ENCODE measurements at regions not wholly inside any gene's neighbourhood (a gene's known extent, or its start where the extent isn't known, plus 50 kb on each side); places are given as distances from the start of the nearest gene placed in this dataset.

DNA sequence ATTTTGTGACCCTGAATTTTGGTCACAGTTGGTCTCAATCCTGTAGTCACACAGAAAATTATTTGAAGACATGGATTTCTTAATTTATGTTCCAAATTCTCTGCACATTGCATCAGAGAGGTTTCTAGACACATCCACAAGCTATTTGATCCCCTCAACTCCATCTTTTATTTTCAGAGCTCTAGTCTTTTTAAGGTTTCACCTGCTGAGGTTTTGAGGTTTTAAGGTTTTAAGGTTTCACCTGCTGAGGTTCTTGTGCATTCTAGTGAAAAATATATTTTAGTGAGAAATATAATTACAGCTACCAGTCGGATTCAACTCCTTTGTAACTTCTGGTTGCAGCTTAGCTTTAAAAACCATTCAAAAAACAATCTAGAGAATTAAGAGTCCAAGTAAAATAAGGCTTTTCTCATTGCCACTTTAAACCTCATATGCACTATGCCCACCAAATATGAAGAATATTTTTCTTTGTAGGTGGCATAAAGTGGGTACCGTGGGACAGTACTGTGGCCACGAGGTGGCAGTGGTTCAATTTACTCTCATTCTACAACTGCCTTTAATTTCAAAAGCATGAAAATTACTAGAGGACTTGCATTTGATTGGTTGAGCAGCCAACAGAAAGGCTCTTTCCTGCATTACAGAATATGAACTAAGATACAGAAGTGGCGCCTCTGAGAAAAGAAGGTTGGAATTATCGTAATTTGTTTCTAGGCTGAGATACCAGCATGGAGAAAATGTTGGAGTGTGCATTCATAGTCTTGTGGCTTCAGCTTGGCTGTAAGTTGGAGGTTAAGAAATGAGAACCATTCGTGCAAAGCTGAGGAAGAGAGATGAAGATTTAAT is 366.5 kb upstream of the OR4E1 start:
- H3K4me3 ChIP-seq (ENCODE audit: low read length) = no peak overlapping the region
- no peak for DNase-seq (ENCODE audit: low read depth)
- TF ChIP-seq, protein P1, sequence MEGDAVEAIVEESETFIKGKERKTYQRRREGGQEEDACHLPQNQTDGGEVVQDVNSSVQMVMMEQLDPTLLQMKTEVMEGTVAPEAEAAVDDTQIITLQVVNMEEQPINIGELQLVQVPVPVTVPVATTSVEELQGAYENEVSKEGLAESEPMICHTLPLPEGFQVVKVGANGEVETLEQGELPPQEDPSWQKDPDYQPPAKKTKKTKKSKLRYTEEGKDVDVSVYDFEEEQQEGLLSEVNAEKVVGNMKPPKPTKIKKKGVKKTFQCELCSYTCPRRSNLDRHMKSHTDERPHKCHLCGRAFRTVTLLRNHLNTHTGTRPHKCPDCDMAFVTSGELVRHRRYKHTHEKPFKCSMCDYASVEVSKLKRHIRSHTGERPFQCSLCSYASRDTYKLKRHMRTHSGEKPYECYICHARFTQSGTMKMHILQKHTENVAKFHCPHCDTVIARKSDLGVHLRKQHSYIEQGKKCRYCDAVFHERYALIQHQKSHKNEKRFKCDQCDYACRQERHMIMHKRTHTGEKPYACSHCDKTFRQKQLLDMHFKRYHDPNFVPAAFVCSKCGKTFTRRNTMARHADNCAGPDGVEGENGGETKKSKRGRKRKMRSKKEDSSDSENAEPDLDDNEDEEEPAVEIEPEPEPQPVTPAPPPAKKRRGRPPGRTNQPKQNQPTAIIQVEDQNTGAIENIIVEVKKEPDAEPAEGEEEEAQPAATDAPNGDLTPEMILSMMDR (conservative IDR thresholded peaks at IDR 0.05; ENCODE audit: low read depth, low read length) = peak; percentile 52

DNA sequence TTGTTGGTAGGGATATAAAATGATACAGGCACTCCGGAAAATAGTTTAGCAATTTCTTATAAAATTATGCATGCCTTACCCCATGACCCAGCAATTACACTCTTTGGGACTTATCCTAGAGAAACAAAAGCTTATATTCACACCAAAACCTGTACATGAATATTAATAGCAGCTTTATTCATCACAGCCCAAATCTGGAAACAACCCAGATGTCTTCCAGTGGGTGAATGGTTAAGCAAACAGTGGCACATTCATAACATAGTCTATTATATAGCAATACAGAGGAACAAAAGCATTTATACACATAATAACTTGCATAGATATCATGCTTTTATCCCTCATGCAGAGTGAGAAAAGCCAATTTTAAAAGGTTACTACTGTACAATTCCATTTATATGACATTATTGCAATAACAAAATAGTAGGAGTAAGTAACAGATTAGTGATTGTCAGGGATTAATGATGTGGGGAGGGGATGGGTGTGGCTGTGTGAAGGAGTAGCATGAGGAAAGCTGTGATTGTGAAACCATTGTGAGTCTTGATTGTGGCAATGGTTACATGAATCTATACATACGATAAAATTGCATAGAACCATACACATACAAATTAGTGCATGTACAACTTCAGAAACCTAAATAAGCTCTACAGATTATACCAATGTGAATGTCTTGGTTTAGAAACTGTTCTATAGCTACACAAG is 363.1 kb upstream of the OR4E1 start:
- TF ChIP-seq, protein P1 (conservative IDR thresholded peaks at IDR 0.05; ENCODE audit: low read depth, low read length) = no peak
- no peak for DNase-seq (ENCODE audit: low read depth)
- H3K4me3 ChIP-seq (ENCODE audit: low read length) = no peak overlapping the region

DNA sequence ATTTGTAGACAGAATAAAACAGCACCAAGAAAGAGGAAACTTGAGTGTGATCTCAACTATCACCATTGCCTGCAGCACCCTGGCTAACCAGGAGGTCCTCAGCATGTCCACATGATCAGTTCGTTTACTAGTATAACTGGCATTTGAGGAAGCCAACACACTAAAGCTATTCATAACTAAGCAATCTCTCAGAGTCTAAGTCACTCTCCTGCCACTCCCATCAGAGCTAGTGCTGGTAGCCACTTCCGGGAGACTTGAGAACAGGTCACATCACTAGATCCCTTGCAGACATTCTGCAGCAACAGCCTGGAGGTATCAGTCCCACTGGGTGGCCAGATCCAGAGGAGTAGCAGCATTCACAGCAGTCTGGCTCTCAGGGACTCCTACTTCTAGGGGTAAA is 352.9 kb upstream of the OR4E1 start:
- H3K4me3 ChIP-seq (ENCODE audit: low read length) = no peak overlapping the region
- TF ChIP-seq, protein P1 (conservative IDR thresholded peaks at IDR 0.05; ENCODE audit: low read depth, low read length) = no peak
- DNase-seq (ENCODE audit: low read depth) = no peak

DNA sequence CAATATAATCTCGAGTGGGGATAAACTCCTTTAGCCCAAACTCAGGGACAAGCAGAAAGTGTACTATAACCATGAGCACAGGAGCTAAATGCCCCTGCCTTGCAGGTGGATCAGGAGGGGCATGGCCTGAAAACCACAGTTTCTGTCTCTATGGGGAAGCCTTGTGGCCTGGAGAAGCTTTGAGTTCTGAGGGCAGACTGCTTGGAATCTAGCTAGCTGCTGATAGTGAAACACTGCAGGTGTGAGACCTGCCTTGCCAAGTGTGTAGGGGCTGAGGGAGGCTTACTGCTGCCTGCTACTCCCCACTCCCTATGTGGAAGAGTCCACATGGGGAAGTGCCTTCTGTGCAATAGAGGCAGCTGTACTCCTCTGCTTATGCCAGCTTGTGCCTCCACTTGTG is 352.3 kb upstream of the OR4E1 start:
- no peak overlapping the region for H3K4me3 ChIP-seq (ENCODE audit: low read length)
- TF ChIP-seq, protein P1 (conservative IDR thresholded peaks at IDR 0.05; ENCODE audit: low read depth, low read length) = no peak
- no peak for DNase-seq (ENCODE audit: low read depth)

DNA sequence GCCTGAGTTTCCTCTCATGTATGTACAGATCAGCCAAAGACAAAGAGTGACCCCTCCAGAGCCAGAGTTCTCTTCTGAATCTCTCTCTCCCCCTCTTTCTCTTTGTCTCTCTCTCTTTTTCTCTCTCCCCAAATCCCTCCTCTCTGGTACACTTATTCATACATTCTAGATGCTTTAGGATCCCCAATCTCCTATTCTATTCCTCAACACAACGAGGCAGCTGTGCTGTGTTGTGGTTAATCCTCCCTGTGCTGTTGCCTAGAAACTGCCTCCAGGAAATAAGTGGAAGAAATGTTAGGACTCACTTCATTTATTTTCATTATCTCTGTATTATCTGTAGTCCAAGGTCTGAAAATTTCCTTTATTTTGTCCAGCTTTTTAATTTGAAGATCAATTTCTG is 350.5 kb upstream of the OR4E1 start:
- no peak overlapping the region for H3K4me3 ChIP-seq (ENCODE audit: low read length)
- TF ChIP-seq, protein P1 (conservative IDR thresholded peaks at IDR 0.05; ENCODE audit: low read depth, low read length) = no peak
- no peak for DNase-seq (ENCODE audit: low read depth)

DNA sequence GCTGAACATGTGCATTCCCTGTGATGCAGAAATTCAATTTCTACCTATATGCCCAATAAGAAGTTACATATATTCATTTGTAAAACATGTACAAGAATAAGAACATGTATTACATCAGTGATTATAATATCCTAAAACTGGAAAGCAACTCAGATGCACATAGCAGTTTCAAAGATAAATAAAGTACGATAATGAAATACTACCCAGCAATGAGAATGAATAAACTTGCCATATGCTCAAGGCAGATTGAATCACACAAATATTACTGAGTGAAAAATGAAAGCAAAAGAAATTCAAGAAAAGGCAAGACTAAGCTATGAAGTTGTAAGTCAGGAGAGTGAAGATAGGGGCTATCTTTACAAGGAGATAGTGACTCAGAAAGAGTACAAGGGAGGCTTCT is 345.3 kb upstream of the OR4E1 start:
- no peak for DNase-seq (ENCODE audit: low read depth)
- TF ChIP-seq, protein P1 (conservative IDR thresholded peaks at IDR 0.05; ENCODE audit: low read depth, low read length) = no peak
- H3K4me3 ChIP-seq (ENCODE audit: low read length) = no peak overlapping the region

DNA sequence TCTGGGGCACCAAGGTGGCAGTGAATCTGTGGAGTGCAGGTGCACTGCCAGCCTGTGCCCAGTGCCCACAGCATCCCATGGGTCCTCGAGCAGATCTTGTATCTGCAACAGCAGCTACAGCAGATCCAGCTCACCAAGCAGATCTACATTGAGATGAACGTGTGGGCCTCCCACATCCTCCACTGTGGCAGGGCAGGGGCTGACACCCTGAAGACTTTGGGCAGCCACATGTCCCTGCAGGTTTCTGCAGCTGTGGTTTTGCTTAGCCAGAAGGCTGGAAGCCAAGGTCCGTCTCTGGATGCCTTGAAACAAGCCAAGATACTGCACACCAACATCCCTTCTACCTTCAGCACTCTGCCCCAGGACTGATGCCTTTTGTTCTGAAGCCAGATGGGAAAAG is 338.8 kb upstream of the OR4E1 start:
- DNase-seq (ENCODE audit: low read depth) = no peak
- H3K4me3 ChIP-seq (ENCODE audit: low read length) = no peak overlapping the region
- TF ChIP-seq, protein P1 (conservative IDR thresholded peaks at IDR 0.05; ENCODE audit: low read depth, low read length) = no peak

Measured in retinal pigment epithelial cell (primary cell).